GM20000 (cell line): ENCODE measurements at regions not wholly inside any gene's neighbourhood (a gene's known extent, or its start where the extent isn't known, plus 50 kb on each side); places are given as distances from the start of the nearest gene placed in this dataset.
"Not testable (repeated sequence)": the region's sequence is repeated elsewhere in the genome, so short reads cannot be mapped to it uniquely, and the experiment has no call there.

Experiments used
- DNase-seq: peaks from one replicate; pipeline ENCODE4 v3.0.0; 2012; ENCODE audit warnings: low spot score
- TF ChIP-seq, protein P1 (sequence below): IDR thresholded peaks from 2 replicates; pipeline ENCODE4 v1.5.1; 2012; ENCODE audit warnings: mild to moderate bottlenecking, control low read depth; ENCODE audit errors: extremely low read depth, missing control alignments

GRCh38 chr10:33035411-33035810 lies 77.4 kb upstream of the ITGB1 start:
- no peak for DNase-seq
- TF ChIP-seq, protein P1, sequence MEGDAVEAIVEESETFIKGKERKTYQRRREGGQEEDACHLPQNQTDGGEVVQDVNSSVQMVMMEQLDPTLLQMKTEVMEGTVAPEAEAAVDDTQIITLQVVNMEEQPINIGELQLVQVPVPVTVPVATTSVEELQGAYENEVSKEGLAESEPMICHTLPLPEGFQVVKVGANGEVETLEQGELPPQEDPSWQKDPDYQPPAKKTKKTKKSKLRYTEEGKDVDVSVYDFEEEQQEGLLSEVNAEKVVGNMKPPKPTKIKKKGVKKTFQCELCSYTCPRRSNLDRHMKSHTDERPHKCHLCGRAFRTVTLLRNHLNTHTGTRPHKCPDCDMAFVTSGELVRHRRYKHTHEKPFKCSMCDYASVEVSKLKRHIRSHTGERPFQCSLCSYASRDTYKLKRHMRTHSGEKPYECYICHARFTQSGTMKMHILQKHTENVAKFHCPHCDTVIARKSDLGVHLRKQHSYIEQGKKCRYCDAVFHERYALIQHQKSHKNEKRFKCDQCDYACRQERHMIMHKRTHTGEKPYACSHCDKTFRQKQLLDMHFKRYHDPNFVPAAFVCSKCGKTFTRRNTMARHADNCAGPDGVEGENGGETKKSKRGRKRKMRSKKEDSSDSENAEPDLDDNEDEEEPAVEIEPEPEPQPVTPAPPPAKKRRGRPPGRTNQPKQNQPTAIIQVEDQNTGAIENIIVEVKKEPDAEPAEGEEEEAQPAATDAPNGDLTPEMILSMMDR, result no peak

DNA sequence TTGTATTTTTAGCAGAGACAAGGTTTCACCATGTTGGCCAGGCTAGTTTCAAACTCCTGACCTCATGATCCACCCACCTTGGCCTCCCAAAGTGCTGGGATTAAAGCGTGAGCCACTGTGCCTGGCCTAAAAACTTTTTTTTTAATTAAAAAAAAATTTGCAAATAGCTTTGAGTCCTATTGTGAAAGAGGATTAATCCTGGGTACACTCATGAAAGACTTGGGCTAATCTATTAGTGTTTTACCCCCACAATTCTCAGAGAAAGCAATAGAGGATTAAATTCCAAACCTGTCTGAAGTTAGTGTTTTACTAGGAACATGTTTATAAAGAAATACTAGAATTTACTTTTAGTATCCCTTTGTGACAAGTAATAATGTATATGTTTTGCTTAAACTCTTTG lies 76.9 kb upstream of the ITGB1 start:
- TF ChIP-seq, protein P1, result no peak

DNA sequence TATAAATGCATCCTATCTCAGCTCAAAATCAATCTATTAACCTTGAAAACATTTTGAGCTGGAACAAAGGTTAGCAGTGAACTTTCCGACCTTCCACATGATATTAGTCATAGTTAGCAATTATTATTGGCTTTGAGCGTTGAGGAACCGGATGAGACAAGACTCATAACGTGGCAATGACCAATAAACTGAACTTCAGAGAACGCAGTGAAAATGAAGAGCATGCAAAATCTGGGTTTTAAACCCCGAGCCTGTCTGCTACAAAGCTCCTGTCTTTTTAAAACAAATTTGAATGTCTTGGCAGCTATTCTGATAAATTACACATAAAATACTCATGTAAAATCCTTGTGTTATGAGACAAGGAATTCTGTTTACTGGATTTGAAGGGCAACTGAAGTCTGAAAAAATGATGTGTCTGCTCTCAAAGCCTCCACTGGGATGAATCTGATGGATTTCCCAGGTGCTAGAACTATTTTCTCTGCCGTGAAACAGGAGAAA lies 74.7 kb upstream of the ITGB1 start:
- DNase-seq, result no peak
- TF ChIP-seq, protein P1, result no peak

More for the DNA sequence above, 76.9 kb upstream of the ITGB1 start:
- DNase-seq, result no peak

- no peak for DNase-seq
- TF ChIP-seq, protein P1, result no peak
Measured at GRCh38 chr10:33031815-33032653, 74.0 kb upstream of the ITGB1 start.

DNA sequence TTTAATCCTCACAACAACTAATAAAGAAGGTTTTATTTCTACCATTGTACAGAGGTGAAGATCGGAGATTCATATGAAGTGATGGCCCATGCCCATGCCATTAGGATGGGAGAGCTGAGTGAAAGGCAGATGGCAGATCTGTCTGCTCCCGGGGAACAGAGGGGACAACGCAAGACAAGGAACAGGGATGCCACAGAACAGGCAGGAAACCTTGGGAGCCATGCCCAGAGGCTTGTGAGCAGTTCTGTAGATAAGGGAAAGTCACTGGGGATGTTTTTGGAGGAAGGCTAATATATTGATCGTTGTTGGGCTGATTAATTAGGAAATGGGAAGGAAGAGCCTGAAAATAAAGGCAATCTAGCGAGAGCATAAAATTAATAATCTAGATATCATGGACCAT lies 73.1 kb upstream of the ITGB1 start:
- TF ChIP-seq, protein P1, result no peak
- DNase-seq, result no peak

- DNase-seq, result not testable (repeated sequence)
Measured at GRCh38 chr10:33028515-33028914, 70.5 kb upstream of the ITGB1 start.

DNA sequence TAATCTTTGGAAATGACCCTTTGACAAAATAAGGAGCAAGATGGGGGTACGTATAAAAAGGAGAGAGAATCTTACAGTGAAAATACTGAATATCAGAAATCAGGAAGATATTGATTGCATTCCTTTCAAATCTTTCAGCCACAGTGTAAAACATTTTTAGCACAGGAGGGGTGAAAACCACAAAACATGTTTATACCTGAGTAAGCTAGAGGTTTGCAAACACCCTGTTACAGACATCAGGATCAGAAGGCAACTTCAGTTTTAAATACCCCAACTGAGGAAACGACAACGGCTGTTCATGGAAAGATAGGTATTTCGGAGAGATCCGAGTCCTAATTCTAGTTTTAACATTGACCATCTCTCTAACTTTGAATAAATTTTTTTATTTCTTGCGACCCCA lies 69.1 kb upstream of the ITGB1 start:
- DNase-seq, result no peak

More for the DNA sequence above, 69.1 kb upstream of the ITGB1 start:
- TF ChIP-seq, protein P1, result no peak
